Activated CD4-positive, alpha-beta T cell treated with anti-CD3 and anti-CD28 coated beads, Interleukin-2, amount 50 U/mL, for 48 hours (primary cell): ENCODE measurements at regions not wholly inside any gene's neighbourhood (a gene's known extent, or its start where the extent isn't known, plus 50 kb on each side); places are given as distances from the start of the nearest gene placed in this dataset.
A peak's percentile ranks its signal among the peaks of the same experiment; 100 is the strongest.

Experiments used
- DNase-seq, 2 experiments: peaks; one replicate each; pipeline ENCODE4 v3.0.0-alpha.2; 2020

GRCh38 chr5:106974272-106974671 lies 696.5 kb downstream of the EFNA5 start:
- DNase-seq: no peak

- DNase-seq: no peak
Observed at GRCh38 chr5:106966686-106967315, 703.9 kb downstream of the EFNA5 start.

- no peak for DNase-seq
Observed at GRCh38 chr5:106964132-106964531, 706.6 kb downstream of the EFNA5 start.

DNA sequence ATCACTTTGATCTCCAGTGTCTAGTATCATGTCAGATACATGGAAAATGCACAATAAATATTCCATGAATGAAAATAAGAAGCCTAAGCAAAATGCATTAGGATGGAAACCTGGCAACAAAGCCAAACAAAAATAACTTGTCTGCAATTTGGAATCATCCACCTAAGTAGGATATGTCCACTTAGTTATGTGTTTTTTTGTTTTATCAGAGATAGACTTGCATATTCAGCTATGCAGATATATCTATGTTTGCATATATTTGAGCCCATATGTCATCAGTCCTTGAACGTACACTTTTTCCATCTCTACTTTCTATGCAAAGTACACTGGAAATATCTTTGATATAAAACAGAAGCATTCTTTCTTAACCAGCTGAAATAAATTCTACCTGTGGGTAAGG lies 707.1 kb downstream of the EFNA5 start:
- no peak for DNase-seq

DNA sequence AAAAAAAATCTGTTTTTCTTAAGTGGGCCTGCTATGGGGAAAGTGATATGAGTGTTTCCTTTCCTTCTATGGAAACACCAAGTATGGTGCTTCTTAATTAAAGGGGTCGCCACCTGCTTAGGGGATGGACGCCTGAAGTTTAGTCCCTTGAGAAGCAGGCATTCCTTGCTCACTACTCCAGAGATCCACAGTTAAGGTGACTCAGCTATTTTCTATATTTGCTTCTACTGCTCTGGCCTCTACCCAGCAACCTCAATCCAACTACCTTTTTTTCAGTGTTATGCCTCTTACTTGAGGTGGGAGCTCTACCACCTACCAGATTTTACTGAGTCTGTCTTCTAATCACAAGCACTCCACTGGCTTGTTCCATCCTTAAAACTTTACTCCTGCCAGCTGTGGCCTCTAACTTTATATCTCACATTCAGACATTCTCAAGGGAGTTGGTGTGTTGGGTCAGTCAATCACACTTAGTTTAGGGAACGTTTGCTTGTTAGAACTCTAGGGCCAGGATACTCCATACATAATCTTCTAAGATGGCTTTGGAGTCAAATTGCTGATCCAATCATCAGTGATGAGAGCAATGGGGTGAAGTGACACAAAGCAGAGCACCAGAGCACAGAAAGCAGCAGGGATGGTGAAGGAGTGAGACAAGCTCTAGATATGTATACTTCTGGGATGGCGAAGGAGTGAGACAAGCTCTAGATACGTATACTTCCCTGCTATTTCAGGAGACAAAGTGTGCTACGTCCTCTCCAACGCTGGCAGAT lies 708.1 kb downstream of the EFNA5 start:
- no peak for DNase-seq

- no peak for DNase-seq
Observed at GRCh38 chr5:106959387-106959786, 711.4 kb downstream of the EFNA5 start.

DNA sequence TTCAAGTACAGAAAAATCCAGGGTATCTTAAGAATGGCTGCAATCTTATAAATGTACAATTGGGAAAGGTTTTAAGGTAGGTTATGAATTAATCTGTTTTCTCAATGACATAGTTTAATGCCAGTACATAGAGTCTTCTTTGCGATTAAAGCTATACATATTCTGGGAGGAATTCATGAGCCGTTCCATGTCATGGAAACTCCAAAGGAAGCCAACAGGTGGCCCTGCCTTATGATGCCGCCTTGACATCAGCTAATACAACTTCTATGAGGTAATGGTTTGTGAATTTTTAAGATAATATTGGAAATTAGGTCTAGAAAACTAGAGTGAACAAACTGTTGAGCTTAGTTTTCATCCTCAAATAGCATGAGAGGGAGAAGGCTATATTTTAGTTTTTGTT lies 713.4 kb downstream of the EFNA5 start:
- no peak for DNase-seq

DNA sequence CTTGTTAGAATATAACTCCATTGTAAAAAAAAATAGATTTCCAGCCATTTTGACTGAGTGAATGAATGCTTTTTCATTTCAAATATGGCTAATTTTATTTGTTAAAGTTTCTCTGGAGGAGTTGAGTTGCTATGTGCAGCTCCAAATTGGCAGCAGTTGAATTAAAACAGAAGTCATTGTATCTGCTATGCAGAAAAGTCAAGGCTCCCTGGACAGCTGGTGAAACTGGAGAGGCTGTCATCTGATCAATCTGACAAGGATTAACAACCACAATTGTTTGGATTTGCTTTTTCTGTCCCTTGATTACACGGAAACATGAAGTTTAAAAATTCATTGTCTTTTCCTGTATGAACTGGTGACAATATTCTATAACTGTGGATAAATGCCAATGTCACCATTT lies 713.9 kb downstream of the EFNA5 start:
- DNase-seq: no peak

DNA sequence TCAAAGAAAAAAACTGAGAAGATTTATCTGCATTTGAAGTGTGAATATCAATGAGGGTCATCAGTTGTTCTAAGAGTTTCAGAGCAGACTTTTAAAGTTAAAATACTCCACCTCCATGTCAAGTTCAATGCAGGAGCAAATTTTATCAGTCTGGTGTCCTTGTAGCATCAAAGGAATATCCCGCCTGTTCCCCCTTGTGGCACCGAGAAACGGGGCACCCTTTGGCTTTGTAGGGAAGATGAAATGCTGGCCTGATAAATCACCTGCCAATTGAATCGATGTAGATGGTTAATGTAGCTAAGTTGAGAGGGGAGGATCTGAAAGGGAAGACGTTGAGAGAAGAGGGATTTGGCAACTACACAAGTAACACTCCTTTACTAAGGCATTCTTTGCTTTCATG lies 714.5 kb downstream of the EFNA5 start:
- DNase-seq: no peak

GRCh38 chr5:106940986-106941385 lies 729.8 kb downstream of the EFNA5 start:
- DNase-seq: no peak

DNA sequence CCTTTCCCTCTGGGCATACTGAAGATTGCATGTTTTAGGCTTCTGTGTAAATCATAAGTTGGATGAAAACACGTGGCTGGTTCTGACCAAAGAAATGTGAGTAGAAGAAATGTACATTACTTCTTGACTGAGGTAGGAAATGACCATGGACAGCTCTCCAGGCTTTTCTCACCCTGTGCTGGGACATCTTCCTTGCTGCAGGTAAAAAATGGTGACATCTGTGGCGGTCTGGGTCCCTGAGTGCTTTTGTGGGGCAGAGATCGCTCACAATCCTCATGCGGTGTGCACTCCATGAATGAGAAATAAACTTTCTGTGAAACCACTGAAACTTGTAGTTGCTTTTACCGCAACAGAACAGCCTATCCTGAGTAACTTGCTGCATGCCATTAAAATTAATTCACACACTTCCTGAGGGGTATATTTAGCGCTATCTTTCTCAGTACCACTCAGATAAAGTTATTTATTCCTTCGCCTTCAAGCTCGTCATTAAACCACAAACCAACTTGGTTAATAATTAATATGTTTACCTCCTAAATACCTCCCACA lies 730.4 kb downstream of the EFNA5 start:
- no peak for DNase-seq

DNA sequence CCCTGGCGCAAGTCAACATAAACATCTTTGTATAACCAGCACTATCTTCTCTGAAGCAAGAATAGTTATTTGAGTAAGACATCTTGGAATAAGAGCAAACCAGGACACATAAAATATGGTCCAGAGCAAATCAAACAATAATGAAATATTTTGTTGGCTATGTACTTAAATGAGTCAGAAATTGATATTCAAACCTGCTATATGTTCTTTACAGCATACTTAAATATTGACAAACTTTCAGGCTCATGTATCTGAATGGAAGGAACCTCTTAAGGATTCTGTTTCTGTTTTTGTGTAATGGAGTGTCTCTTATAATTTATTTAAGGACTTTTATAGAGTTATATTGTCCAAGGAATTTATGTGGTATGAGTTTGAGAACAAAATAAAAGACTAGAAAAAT lies 747.3 kb downstream of the EFNA5 start:
- DNase-seq: no peak

DNA sequence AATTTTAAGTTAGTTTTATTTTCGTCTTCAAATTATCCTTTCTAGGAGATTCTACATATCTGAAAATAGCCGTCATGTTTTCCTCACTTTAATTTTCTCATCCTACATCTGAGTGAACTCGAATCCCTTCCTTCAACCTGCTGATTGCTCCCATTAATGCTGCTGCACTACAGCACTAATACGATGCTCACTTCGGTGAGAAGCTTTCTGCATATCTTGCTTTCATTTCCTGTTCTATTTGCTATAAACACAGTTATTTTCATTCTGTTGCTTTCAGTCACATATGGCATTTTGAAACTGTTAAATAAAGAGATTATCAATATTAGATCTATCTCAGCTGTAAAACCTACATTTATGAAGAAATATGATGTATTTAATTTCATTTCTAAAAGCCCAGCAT lies 749.2 kb downstream of the EFNA5 start:
- DNase-seq: no peak

DNA sequence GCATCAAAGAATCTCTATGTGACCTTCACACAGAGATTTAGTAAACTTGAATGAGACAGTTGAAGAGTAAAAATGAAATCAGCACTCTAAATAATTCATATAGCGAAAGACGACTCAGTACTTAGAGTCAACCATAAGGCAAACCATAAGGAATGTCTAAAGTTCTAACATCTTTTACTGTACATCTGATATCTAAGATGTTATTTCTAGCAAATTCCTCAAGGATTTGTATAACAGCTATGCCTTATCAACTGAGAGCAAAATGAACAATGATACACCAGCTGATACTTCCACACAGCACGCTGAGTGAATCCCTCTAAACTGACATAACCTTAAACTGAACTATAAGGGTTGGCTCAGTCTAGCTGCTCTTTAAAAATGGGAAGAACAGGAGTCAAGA lies 760.3 kb downstream of the EFNA5 start:
- DNase-seq: no peak

DNA sequence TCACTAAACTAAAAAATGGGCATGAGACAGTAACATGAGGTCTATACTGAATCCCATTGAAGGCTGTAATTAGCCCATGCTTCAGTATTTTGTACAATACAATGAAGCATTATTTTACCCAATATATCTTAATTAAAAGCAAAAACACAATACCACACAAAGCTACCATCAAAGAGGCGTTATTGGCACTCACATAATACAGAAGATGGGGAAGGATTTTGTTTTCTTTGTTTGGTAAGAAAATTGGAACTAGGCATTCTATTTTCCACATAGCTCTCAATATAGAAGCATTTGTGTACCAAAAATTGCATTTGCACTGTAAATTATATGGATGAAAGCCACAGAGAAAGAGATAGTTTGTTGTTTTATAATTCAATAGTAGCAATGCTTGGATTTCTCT lies 761.0 kb downstream of the EFNA5 start:
- DNase-seq: no peak

GRCh38 chr5:106907979-106908378 lies 762.8 kb downstream of the EFNA5 start:
- no peak for DNase-seq

GRCh38 chr5:106906199-106906598 lies 764.5 kb downstream of the EFNA5 start:
- no peak for DNase-seq

DNA sequence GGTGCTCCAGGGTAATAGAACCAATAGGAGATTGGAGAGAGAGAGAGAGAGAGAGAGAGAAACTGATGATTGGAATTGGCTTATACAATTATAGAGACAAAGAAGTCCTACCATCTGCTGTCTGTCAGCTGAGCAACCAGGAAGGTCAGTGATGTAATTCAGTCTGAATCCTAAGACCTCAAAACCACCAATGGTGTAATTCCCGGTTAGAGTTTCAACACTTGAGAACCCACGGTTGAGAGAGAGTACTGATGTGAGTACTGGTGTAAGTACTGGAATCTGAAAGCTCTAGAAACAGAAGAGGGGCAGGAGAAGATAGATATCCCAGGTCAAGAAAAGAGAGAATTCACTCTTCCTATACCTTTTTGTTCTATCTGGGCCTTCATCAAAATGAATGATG lies 775.8 kb downstream of the EFNA5 start:
- no peak for DNase-seq

GRCh38 chr5:106882035-106882434 lies 788.7 kb downstream of the EFNA5 start:
- no peak for DNase-seq

DNA sequence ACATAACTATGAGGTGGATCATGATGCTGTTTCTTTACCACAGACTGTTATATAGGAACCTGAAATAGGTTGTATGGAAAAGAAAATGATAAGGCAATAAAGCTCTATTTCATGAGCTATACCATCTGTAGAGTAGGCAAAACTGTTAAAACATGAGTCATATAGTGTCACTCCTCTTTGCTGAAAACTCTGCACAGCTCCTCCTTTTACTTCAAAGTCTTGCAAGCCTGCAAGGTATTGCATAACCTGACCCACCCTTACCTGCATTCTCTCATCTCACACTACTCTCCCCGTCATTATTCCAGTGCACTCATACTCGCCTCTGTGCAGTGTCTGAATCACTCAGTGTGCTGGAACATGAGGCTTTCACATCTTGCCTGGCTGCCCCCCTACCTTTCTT lies 790.1 kb downstream of the EFNA5 start:
- no peak for DNase-seq

DNA sequence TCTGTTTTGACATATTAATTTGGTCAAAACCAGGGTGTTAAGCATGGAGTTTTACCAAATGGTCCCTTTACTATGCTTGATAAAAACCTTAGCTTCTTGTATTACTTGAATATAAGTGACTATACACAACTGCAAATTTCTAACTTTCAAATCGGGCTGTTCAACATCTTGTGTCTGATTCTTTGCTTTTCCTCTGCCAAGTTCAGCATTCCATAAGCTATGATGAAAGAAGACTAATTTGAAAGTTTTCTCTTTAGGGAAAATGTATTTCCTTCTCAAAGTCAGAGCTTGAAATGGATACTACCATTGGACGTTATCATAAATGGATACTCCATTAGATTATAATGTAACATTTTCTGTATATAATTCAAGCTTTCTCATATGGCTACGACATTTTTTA lies 792.9 kb downstream of the EFNA5 start:
- no peak for DNase-seq

DNA sequence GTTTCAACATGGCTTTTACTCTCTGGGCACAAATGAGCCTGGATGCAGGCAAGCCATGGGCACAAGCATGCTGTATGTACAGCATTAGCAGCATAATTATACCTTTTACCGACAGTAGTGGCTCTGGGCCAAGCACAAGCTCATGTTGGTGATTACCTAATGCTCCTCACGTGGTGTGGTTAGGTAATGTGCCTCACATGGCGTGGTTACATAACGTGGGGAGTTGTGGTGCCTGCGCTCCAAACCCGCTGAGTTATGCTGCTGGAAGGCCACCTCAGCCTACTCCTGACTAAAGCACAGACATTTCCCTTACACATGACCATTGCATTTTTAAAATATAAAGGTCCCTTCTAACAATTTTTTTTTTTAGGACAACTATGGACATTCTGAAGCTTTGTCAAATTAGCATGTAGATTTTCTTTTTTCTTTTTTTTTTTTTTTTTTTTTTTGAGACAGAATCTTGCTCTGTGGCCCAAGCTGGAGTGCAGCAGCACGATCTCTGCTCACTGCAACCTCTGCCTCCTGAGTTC lies 794.0 kb downstream of the EFNA5 start:
- DNase-seq: no peak

DNA sequence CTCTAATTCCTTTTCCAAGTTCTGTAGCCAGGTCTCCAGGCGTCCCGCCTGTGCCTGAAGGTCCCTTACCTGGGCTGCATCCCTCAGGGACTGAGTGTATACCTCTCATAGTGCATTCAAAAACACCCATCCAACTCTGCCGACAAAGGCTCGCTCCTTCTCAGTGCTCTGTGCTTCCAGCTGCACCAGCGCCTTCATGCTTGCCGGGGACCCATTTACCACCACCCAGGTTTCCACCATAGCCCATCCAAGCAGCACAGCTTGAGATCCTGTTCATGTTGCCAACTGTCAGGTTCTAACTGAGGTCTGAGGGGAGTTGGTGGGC lies 794.5 kb downstream of the EFNA5 start:
- no peak for DNase-seq

DNA sequence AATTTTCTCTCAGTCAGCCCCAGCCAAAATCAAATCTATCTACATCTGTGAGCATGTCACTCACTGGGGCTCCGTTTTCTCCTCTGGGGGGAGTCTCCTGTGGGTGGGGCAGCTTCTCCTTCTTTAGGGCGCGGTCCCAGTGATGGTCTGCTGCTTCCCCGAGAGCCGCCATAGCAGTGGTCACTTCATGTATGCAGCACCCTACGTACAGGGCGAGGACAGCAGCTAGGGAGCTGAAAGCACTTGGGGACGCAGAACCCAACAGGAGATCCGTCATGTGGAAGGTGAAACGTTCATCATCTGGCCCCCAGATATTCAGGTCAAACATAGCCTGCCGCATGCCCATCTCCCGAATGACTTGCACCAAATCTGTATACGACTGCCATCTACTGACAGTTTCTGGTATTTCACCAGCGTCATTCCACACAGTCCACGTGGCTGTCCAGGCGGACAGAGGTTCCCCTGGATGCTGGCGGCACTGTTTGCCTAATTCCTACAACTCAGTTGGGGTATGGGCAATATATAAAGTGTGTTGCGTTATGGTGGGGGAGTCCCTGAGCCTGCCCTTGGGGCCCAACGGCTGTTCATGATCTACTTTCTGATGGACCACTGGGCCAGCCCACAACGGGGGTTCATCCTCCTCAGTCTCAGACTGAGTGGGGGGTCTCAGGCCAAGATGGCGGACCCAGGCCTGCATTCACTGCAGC lies 795.0 kb downstream of the EFNA5 start:
- DNase-seq: peak in 1 of 2 experiments; percentile 18
